ENCODE measurements at regions not wholly inside any gene's neighbourhood (a gene's known extent, or its start where the extent isn't known, plus 50 kb on each side); places are given as distances from the start of the nearest gene placed in this dataset.

GRCh38 chr12:123040106-123040505 lies 59.6 kb downstream of the ARL6IP4 start:
- no peak overlapping the region for H3K4me2 ChIP-seq (replicated peaks; ENCODE audit: extremely low read depth, low read length, poor library complexity, severe bottlenecking)
- no peak for TF ChIP-seq CTCF (IDR thresholded peaks at IDR 0.05)
- no CpG with 5 or more reads among the region's 2 CpGs for WGBS (ENCODE audit: insufficient coverage)
- Mint-ChIP-seq H3K4me3 (no peak overlapping the region), H3K9me3 (no peaks in the 10 kb centered on the region), H3K27me3 (ENCODE audit: low read depth in 3 of 3) (peaks cover 0 to 4% (median 4%) of the 10 kb centered on the region in 3 donors), H3K27ac (peak overlapping the region in 2 of 7 donors; percentile 74 to 77), H3K4me1 (peaks cover 28% of the 10 kb centered on the region), H3K36me3 (no peaks in the 10 kb centered on the region)
- H3K4me1 ChIP-seq (ENCODE audit: control insufficient read depth in 1 of 2, insufficient read depth in 2 of 2, low read length in 2 of 2): peaks cover 6 to 11% of the 10 kb centered on the region in 2 donors
- H2AFZ ChIP-seq (ENCODE audit: insufficient read depth, low read depth, low read length, poor library complexity, severe bottlenecking): no peak overlapping the region
- no peaks in the 10 kb centered on the region for H3K79me2 ChIP-seq (ENCODE audit: insufficient read depth, low read length)
- H3K9ac ChIP-seq (ENCODE audit: insufficient read depth, low read length, poor library complexity, severe bottlenecking): no peak overlapping the region
- H3K27ac ChIP-seq (ENCODE audit: low read depth in 1 of 2, low read length in 2 of 2): no peak overlapping the region
- H3K36me3 ChIP-seq (replicated peaks in 1 of 2; ENCODE audit: control insufficient read depth in 1 of 2, insufficient read depth in 2 of 2, low read length in 2 of 2): no peaks in the 10 kb centered on the region
- no peaks in the 10 kb centered on the region for H3K9me3 ChIP-seq (replicated peaks in 1 of 2; ENCODE audit: control insufficient read depth in 1 of 2, insufficient read depth in 1 of 2, low read length in 2 of 2)
- DNase-seq: no peak
- no peaks in the 10 kb centered on the region for H4K20me1 ChIP-seq (ENCODE audit: insufficient read depth, low read length)
- H3K4me3 ChIP-seq (replicated peaks in 1 of 3; ENCODE audit: low read depth in 2 of 3, low read length in 3 of 3): no peak overlapping the region
- H3K27me3 ChIP-seq (ENCODE audit: control insufficient read depth in 2 of 2, insufficient read depth in 2 of 2, low read length in 2 of 2): no peaks in the 10 kb centered on the region
- intact Hi-C loops (cut with micrococcal nuclease): loop anchor here in 1 of 2 donors (10.0 kb wide), 1 partner anchor 105 kb away; no protein-coding TSS in a partner anchor

GRCh38 chr12:123038966-123039365 lies 58.5 kb downstream of the ARL6IP4 start:
- WGBS (ENCODE audit: insufficient coverage): 100% methylated on average over 1 of the region's 6 CpGs
- Mint-ChIP-seq H3K9me3 (no peaks in the 10 kb centered on the region), H3K27ac (no peak overlapping the region), H3K27me3 (ENCODE audit: low read depth in 3 of 3) (peaks cover 0 to 4% (median 4%) of the 10 kb centered on the region in 3 donors), H3K4me3 (no peak overlapping the region), H3K36me3 (no peaks in the 10 kb centered on the region), H3K4me1 (peaks cover 36% of the 10 kb centered on the region)
- no peak overlapping the region for H3K9ac ChIP-seq (ENCODE audit: insufficient read depth, low read length, poor library complexity, severe bottlenecking)
- no peaks in the 10 kb centered on the region for H4K20me1 ChIP-seq (ENCODE audit: insufficient read depth, low read length)
- no peaks in the 10 kb centered on the region for H3K27me3 ChIP-seq (ENCODE audit: control insufficient read depth in 2 of 2, insufficient read depth in 2 of 2, low read length in 2 of 2)
- H3K27ac ChIP-seq (ENCODE audit: low read depth in 1 of 2, low read length in 2 of 2): no peak overlapping the region
- H3K4me2 ChIP-seq (replicated peaks; ENCODE audit: extremely low read depth, low read length, poor library complexity, severe bottlenecking): no peak overlapping the region
- peaks cover 12 to 18% of the 10 kb centered on the region in 2 donors for H3K4me1 ChIP-seq (ENCODE audit: control insufficient read depth in 1 of 2, insufficient read depth in 2 of 2, low read length in 2 of 2)
- no peak overlapping the region for H2AFZ ChIP-seq (ENCODE audit: insufficient read depth, low read depth, low read length, poor library complexity, severe bottlenecking)
- DNase-seq: no peak
- H3K79me2 ChIP-seq (ENCODE audit: insufficient read depth, low read length): no peaks in the 10 kb centered on the region
- no peak overlapping the region for H3K4me3 ChIP-seq (replicated peaks in 1 of 3; ENCODE audit: low read depth in 2 of 3, low read length in 3 of 3)
- no peak for TF ChIP-seq CTCF (IDR thresholded peaks at IDR 0.05)
- no peaks in the 10 kb centered on the region for H3K9me3 ChIP-seq (replicated peaks in 1 of 2; ENCODE audit: control insufficient read depth in 1 of 2, insufficient read depth in 1 of 2, low read length in 2 of 2)
- no peaks in the 10 kb centered on the region for H3K36me3 ChIP-seq (replicated peaks in 1 of 2; ENCODE audit: control insufficient read depth in 1 of 2, insufficient read depth in 2 of 2, low read length in 2 of 2)
- intact Hi-C loops (cut with micrococcal nuclease): no loop called here
